ENCODE measurements at regions not wholly inside any gene's neighbourhood (a gene's known extent, or its start where the extent isn't known, plus 50 kb on each side); places are given as distances from the start of the nearest gene placed in this dataset.

DNA sequence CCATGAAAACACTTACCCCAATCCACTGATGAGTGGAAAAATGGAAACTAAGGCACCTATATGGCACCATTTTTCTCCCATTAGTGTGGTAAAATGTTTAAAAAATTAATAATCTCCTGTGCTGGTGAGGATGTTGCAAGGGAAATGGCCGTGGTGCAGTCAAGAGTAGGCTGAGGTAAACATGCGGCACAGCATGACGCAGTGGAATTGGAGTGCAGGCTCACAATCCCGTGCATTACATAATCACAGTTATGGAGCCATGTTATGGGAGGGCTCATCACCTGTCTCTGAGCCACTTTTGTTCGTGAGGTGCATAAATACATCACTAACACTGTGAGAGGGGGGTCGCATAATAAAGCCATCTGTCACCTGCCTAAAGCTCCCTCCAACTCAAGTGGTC, 164.4 kb upstream of the XYLT1 start:
- Histone ChIP-seq H3K4me3 (ENCODE audit: low read depth, low read length) (no peak overlapping the region), H3K27ac (ENCODE audit: extremely low read depth, low read depth, low read length) (no peak overlapping the region), H3K9me3 (ENCODE audit: control insufficient read depth, insufficient read depth, low read depth, low read length) (no peaks in the 10 kb centered on the region), H3K36me3 (ENCODE audit: control insufficient read depth in 2 of 2, insufficient read depth in 1 of 2, low read length in 2 of 2) (no peaks in the 10 kb centered on the region), H3K4me1 (ENCODE audit: control insufficient read depth, insufficient read depth, low read length) (no peaks in the 10 kb centered on the region)
- TF ChIP-seq, protein P1, sequence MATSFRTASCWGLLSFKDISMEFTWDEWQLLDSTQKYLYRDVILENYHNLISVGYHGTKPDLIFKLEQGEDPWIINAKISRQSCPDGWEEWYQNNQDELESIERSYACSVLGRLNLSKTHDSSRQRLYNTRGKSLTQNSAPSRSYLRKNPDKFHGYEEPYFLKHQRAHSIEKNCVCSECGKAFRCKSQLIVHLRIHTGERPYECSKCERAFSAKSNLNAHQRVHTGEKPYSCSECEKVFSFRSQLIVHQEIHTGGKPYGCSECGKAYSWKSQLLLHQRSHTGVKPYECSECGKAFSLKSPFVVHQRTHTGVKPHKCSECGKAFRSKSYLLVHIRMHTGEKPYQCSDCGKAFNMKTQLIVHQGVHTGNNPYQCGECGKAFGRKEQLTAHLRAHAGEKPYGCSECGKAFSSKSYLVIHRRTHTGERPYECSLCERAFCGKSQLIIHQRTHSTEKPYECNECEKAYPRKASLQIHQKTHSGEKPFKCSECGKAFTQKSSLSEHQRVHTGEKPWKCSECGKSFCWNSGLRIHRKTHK (tag by site-specific recombination; IDR thresholded peaks at IDR 0.05): no peak
- ChIA-PET POLR2A (no interaction called here), CTCF (no interaction called here)

DNA sequence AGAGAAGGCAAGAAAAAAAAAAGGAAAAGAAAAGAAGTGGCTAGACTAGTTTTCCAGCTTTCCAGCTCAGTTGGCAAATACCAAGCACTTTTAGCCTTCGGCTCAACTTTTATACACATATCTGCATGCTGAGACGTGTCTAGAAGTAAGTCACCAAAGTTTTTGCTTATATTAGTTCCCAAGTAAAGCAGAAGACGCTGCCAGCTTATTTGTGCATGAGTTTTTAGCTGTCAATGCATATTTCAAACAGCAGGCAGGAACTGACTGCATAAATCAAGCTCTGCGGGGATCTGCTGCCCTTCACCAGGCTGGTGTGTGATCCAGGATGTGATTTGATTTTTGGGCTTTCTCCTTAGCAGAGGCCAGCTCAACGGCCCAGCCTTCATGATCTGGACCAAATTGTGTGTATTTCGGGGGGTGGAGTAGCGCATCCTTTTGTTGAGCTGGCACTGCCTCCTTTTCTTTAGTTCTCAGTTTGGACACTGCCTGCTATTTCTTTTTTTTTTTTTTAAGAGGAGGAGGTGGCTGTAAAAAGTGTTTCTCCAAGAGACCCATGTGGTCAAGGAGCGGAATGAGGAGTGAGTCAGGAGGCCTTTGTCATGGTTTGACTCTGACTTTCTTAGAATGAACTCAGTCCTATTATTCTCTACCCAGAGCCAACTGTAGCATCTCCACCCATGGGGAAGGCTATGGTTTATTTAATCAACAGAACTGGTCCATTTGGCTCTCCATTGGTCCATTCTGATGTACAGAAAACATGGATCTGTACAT, 162.6 kb upstream of the XYLT1 start:
- TF ChIP-seq ZNF132 (tag by site-specific recombination; IDR thresholded peaks at IDR 0.05; ENCODE audit: borderline replicate concordance) (no peak), ZNF624 (tag by site-specific recombination; IDR thresholded peaks at IDR 0.05) (no peak), ZNF626 (tag by site-specific recombination; IDR thresholded peaks at IDR 0.05) (no peak), WT1 (tag by site-specific recombination; IDR thresholded peaks at IDR 0.05) (no peak), ZIC2 (tag by site-specific recombination; IDR thresholded peaks at IDR 0.05) (no peak), KLF1 (tag by site-specific recombination; IDR thresholded peaks at IDR 0.05) (no peak), MEIS1 (CRISPR knock-in tag; IDR thresholded peaks at IDR 0.05; ENCODE audit: borderline replicate concordance) (no peak)
- TF ChIP-seq, protein P2, sequence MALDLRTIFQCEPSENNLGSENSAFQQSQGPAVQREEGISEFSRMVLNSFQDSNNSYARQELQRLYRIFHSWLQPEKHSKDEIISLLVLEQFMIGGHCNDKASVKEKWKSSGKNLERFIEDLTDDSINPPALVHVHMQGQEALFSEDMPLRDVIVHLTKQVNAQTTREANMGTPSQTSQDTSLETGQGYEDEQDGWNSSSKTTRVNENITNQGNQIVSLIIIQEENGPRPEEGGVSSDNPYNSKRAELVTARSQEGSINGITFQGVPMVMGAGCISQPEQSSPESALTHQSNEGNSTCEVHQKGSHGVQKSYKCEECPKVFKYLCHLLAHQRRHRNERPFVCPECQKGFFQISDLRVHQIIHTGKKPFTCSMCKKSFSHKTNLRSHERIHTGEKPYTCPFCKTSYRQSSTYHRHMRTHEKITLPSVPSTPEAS (tag by site-specific recombination; IDR thresholded peaks at IDR 0.05): no peak
- TF ChIP-seq, protein P3, sequence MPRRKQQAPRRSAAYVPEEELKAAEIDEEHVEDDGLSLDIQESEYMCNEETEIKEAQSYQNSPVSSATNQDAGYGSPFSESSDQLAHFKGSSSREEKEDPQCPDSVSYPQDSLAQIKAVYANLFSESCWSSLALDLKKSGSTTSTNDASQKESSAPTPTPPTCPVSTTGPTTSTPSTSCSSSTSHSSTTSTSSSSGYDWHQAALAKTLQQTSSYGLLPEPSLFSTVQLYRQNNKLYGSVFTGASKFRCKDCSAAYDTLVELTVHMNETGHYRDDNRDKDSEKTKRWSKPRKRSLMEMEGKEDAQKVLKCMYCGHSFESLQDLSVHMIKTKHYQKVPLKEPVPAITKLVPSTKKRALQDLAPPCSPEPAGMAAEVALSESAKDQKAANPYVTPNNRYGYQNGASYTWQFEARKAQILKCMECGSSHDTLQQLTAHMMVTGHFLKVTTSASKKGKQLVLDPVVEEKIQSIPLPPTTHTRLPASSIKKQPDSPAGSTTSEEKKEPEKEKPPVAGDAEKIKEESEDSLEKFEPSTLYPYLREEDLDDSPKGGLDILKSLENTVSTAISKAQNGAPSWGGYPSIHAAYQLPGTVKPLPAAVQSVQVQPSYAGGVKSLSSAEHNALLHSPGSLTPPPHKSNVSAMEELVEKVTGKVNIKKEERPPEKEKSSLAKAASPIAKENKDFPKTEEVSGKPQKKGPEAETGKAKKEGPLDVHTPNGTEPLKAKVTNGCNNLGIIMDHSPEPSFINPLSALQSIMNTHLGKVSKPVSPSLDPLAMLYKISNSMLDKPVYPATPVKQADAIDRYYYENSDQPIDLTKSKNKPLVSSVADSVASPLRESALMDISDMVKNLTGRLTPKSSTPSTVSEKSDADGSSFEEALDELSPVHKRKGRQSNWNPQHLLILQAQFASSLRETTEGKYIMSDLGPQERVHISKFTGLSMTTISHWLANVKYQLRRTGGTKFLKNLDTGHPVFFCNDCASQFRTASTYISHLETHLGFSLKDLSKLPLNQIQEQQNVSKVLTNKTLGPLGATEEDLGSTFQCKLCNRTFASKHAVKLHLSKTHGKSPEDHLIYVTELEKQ (tag by site-specific recombination; IDR thresholded peaks at IDR 0.05; ENCODE audit: borderline replicate concordance): no peak
- TF ChIP-seq, protein P4, sequence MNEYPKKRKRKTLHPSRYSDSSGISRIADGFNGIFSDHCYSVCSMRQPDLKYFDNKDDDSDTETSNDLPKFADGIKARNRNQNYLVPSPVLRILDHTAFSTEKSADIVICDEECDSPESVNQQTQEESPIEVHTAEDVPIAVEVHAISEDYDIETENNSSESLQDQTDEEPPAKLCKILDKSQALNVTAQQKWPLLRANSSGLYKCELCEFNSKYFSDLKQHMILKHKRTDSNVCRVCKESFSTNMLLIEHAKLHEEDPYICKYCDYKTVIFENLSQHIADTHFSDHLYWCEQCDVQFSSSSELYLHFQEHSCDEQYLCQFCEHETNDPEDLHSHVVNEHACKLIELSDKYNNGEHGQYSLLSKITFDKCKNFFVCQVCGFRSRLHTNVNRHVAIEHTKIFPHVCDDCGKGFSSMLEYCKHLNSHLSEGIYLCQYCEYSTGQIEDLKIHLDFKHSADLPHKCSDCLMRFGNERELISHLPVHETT (tag by site-specific recombination; IDR thresholded peaks at IDR 0.05): no peak
- POLR2A ChIA-PET: no interaction called here
- Histone ChIP-seq H3K36me3 (ENCODE audit: control insufficient read depth in 2 of 2, insufficient read depth in 1 of 2, low read length in 2 of 2) (no peaks in the 10 kb centered on the region), H3K9me3 (ENCODE audit: control insufficient read depth, insufficient read depth, low read depth, low read length) (no peaks in the 10 kb centered on the region), H3K27ac (ENCODE audit: extremely low read depth, low read depth, low read length) (no peak overlapping the region), H3K4me3 (ENCODE audit: low read depth, low read length) (no peak overlapping the region), H3K4me1 (ENCODE audit: control insufficient read depth, insufficient read depth, low read length) (no peaks in the 10 kb centered on the region)
- CTCF ChIA-PET: no interaction called here

DNA sequence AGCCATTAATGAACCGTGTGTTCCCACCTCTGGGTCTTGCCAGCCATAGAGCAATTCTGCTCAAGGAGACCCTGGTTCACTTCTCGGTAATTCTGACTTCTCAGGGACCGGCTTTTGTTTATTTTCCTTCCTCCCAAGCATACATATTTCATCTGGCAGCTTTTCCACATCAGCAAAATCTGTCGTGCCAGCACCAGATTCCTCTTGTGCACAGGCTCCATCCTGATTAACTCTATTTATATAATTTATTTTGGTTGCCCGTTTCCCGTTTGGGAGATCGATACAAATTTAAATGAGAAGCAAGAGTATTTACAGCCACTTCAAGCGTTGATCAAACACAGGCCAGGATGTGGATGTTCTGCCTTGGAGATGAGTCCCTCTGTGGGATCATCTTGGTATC, 161.9 kb upstream of the XYLT1 start:
- no peaks in the 10 kb centered on the region for H3K36me3 ChIP-seq (ENCODE audit: control insufficient read depth in 2 of 2, insufficient read depth in 1 of 2, low read length in 2 of 2)
- H3K27ac ChIP-seq (ENCODE audit: extremely low read depth, low read depth, low read length): no peak overlapping the region
- no peaks in the 10 kb centered on the region for H3K4me1 ChIP-seq (ENCODE audit: control insufficient read depth, insufficient read depth, low read length)
- no peaks in the 10 kb centered on the region for H3K9me3 ChIP-seq (ENCODE audit: control insufficient read depth, insufficient read depth, low read depth, low read length)
- ChIA-PET CTCF (no interaction called here), POLR2A (no interaction called here)
- no peak overlapping the region for H3K4me3 ChIP-seq (ENCODE audit: low read depth, low read length)
- TF ChIP-seq, protein P5, sequence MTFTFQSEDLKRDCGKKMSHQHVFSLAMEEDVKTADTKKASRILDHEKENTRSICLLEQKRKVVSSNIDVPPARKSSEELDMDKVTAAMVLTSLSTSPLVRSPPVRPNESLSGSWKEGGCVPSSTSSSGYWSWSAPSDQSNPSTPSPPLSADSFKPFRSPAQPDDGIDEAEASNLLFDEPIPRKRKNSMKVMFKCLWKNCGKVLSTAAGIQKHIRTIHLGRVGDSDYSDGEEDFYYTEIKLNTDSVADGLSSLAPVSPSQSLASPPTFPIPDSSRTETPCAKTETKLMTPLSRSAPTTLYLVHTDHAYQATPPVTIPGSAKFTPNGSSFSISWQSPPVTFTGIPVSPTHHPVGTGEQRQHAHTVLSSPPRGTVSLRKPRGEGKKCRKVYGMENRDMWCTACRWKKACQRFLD (tag by site-specific recombination; IDR thresholded peaks at IDR 0.05): no peak
- TF ChIP-seq ZNF48 (tag by site-specific recombination; IDR thresholded peaks at IDR 0.05): no peak
- no peak for TF ChIP-seq ZBTB1 (tag by site-specific recombination; IDR thresholded peaks at IDR 0.05)
- no peak for TF ChIP-seq ZNF600 (tag by site-specific recombination; IDR thresholded peaks at IDR 0.05)
- no peak for TF ChIP-seq IKZF3 (tag by site-specific recombination; IDR thresholded peaks at IDR 0.05)
- TF ChIP-seq, protein P2 (tag by site-specific recombination; IDR thresholded peaks at IDR 0.05): no peak
- TF ChIP-seq MEIS1 (CRISPR knock-in tag; IDR thresholded peaks at IDR 0.05; ENCODE audit: borderline replicate concordance): no peak
- TF ChIP-seq, protein P6, sequence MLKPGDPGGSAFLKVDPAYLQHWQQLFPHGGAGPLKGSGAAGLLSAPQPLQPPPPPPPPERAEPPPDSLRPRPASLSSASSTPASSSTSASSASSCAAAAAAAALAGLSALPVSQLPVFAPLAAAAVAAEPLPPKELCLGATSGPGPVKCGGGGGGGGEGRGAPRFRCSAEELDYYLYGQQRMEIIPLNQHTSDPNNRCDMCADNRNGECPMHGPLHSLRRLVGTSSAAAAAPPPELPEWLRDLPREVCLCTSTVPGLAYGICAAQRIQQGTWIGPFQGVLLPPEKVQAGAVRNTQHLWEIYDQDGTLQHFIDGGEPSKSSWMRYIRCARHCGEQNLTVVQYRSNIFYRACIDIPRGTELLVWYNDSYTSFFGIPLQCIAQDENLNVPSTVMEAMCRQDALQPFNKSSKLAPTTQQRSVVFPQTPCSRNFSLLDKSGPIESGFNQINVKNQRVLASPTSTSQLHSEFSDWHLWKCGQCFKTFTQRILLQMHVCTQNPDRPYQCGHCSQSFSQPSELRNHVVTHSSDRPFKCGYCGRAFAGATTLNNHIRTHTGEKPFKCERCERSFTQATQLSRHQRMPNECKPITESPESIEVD (tag by site-specific recombination; IDR thresholded peaks at IDR 0.05): no peak
